Ishikawa (cell line): ENCODE measurements at regions not wholly inside any gene's neighbourhood (a gene's known extent, or its start where the extent isn't known, plus 50 kb on each side); places are given as distances from the start of the nearest gene placed in this dataset.

Source experiments
- CEBPB ChIP-seq: IDR thresholded peaks from 2 replicates; pipeline ENCODE4 v1.6.1; 2012
- CREB1 ChIP-seq: IDR thresholded peaks from 2 replicates; pipeline ENCODE4 v1.6.1; 2012; ENCODE audit warnings: low read depth
- EGR1 ChIP-seq: IDR thresholded peaks from 2 replicates; pipeline ENCODE4 v1.6.1; 2012
- EP300 ChIP-seq: IDR thresholded peaks from 2 replicates; pipeline ENCODE4 v1.6.1; 2012; ENCODE audit warnings: borderline replicate concordance
- FOXM1 ChIP-seq: IDR thresholded peaks from 2 replicates; pipeline ENCODE4 v1.6.1; 2012; ENCODE audit warnings: low read depth, borderline replicate concordance
- MAX ChIP-seq: IDR thresholded peaks from 2 replicates; pipeline ENCODE4 v1.6.1; 2012
- NFIC ChIP-seq: IDR thresholded peaks from 2 replicates; pipeline ENCODE4 v1.6.1; 2012
- RAD21 ChIP-seq: IDR thresholded peaks from 2 replicates; pipeline ENCODE4 v1.6.1; 2012; ENCODE audit warnings: low read depth
- REST ChIP-seq: IDR thresholded peaks from 2 replicates; pipeline ENCODE4 v1.6.1; 2012; ENCODE audit warnings: low read depth, mild to moderate bottlenecking
- TAF1 ChIP-seq: IDR thresholded peaks from 2 replicates; pipeline ENCODE4 v1.6.1; 2012; ENCODE audit warnings: low read depth, mild to moderate bottlenecking
- TCF12 ChIP-seq: IDR thresholded peaks from 2 replicates; pipeline ENCODE4 v1.6.1; 2012; ENCODE audit warnings: low read depth
- TEAD4 ChIP-seq: IDR thresholded peaks from 2 replicates; pipeline ENCODE4 v1.6.1; 2012
- USF1 ChIP-seq: IDR thresholded peaks from 2 replicates; pipeline ENCODE4 v1.6.1; 2012
- YY1 ChIP-seq: IDR thresholded peaks from 2 replicates; pipeline ENCODE4 v1.6.1; 2012; ENCODE audit warnings: low read depth
- ZBTB7A ChIP-seq: IDR thresholded peaks from 2 replicates; pipeline ENCODE4 v1.6.1; 2012; ENCODE audit warnings: low read depth

GRCh38 chr6:135637701-135638100 is 140.2 kb upstream of the AHI1 start:
- TF ChIP-seq EP300 (no peak), YY1 (no peak), TAF1 (no peak), FOXM1 (no peak), ZBTB7A (no peak), CREB1 (no peak), CEBPB (no peak), REST (no peak), EGR1 (no peak), RAD21 (no peak), MAX (no peak), TEAD4 (no peak), NFIC (no peak), USF1 (no peak), TCF12 (no peak)

GRCh38 chr6:135638108-135638507 is 140.6 kb upstream of the AHI1 start:
- TF ChIP-seq RAD21: no peak
- no peak for TF ChIP-seq CEBPB
- TF ChIP-seq TEAD4: no peak
- TF ChIP-seq ZBTB7A: no peak
- TF ChIP-seq CREB1: no peak
- no peak for TF ChIP-seq TAF1

- TF ChIP-seq RAD21 (no peak), TAF1 (no peak), USF1 (no peak), TCF12 (no peak), NFIC (no peak), YY1 (no peak), EP300 (no peak), FOXM1 (no peak), MAX (no peak), ZBTB7A (no peak), EGR1 (no peak)
These were observed 142.5 kb upstream of the AHI1 start for GRCh38 chr6:135640048-135640447.

- TF ChIP-seq YY1: no peak
- TF ChIP-seq USF1: no peak
- no peak for TF ChIP-seq CEBPB
- no peak for TF ChIP-seq REST
- TF ChIP-seq NFIC: no peak
- TF ChIP-seq CREB1: no peak
- no peak for TF ChIP-seq RAD21
- TF ChIP-seq TCF12: no peak
- no peak for TF ChIP-seq FOXM1
- no peak for TF ChIP-seq TEAD4
- no peak for TF ChIP-seq ZBTB7A
- TF ChIP-seq TAF1: no peak
- no peak for TF ChIP-seq EGR1
- TF ChIP-seq MAX: no peak
- TF ChIP-seq EP300: no peak
These were observed 143.0 kb upstream of the AHI1 start for GRCh38 chr6:135640449-135641111.

- TF ChIP-seq USF1 (no peak), NFIC (no peak), CEBPB (peak; percentile 33; the same call in 1 of the 2 replicates)
These were observed 145.4 kb upstream of the AHI1 start for GRCh38 chr6:135642912-135643311.
